DND-41 (cell line): ENCODE measurements at regions not wholly inside any gene's neighbourhood (a gene's known extent, or its start where the extent isn't known, plus 50 kb on each side); places are given as distances from the start of the nearest gene placed in this dataset.

Experiments used
- ATAC-seq: fragments of 200-7000 bp; cut with Tn5 transposase; 3 replicates; pipeline ENCODE4 v1.9.1; 2021; ENCODE audit warnings: low read depth; ENCODE audit not compliant: insufficient read depth
- DNase-seq: peaks from one replicate; pipeline ENCODE4 v3.0.0-alpha.2; 2020
- H2AFZ ChIP-seq: 2 replicates; pipeline ENCODE4 v1.6.0; 2012; ENCODE audit warnings: low read depth, low read length
- H3K27ac ChIP-seq: 2 replicates; pipeline ENCODE4 v1.5.1; 2012; ENCODE audit warnings: low read length, inconsistent platforms
- H3K27me3 ChIP-seq: fragments of 200-600 bp; sonication (generic); 2 replicates; pipeline ENCODE4 v1.6.0; 2012; ENCODE audit warnings: low read length, mild to moderate bottlenecking, inconsistent platforms; ENCODE audit not compliant: insufficient read depth, poor library complexity
- H3K36me3 ChIP-seq: 2 replicates; pipeline ENCODE4 v1.5.1; 2012; ENCODE audit warnings: low read length, inconsistent platforms; ENCODE audit not compliant: insufficient read depth
- H3K4me1 ChIP-seq: 2 replicates; pipeline ENCODE4 v1.5.1; 2012; ENCODE audit warnings: mild to moderate bottlenecking, low read length; ENCODE audit not compliant: insufficient read depth
- H3K4me2 ChIP-seq: 2 replicates; pipeline ENCODE4 v1.6.0; 2012; ENCODE audit warnings: mild to moderate bottlenecking, moderate library complexity, low read length, inconsistent platforms; ENCODE audit not compliant: insufficient read depth
- H3K4me3 ChIP-seq, 2 experiments: fragments of 200-600 bp in 1 of 2; shearing (Covaris generic) in 1 of 2; 2 replicates each; pipeline ENCODE4 v1.5.1; 2012 to 2016; ENCODE audit warnings: inconsistent platforms in 2 of 2, low read length in 2 of 2, mild to moderate bottlenecking in 2 of 2, low read depth in 1 of 2, moderate library complexity in 1 of 2
- H3K79me2 ChIP-seq: 2 replicates; pipeline ENCODE4 v1.6.0; 2012; ENCODE audit warnings: low read length, inconsistent platforms; ENCODE audit not compliant: insufficient read depth
- H3K9ac ChIP-seq: 2 replicates; pipeline ENCODE4 v1.6.0; 2012; ENCODE audit warnings: low read depth, mild to moderate bottlenecking, inconsistent platforms, low read length, moderate library complexity
- H3K9me3 ChIP-seq: 2 replicates; pipeline ENCODE4 v1.5.1; 2012; ENCODE audit warnings: low read length, moderate library complexity, mild to moderate bottlenecking, inconsistent platforms; ENCODE audit not compliant: insufficient read depth, severe bottlenecking
- H4K20me1 ChIP-seq: 2 replicates; pipeline ENCODE4 v1.6.0; 2012; ENCODE audit warnings: low read length; ENCODE audit not compliant: insufficient read depth
- EZH2 ChIP-seq: IDR thresholded peaks from 3 replicates; pipeline ENCODE4 v1.6.1; 2012; ENCODE audit warnings: borderline replicate concordance, low read depth, mild to moderate bottlenecking, moderate library complexity, low read length, inconsistent platforms; ENCODE audit not compliant: severe bottlenecking
- TF ChIP-seq, protein P1 (sequence below): IDR thresholded peaks from 2 replicates; pipeline ENCODE4 v1.5.1; 2012; ENCODE audit warnings: borderline replicate concordance, low read length, moderate library complexity, mild to moderate bottlenecking; ENCODE audit not compliant: poor library complexity, severe bottlenecking; ENCODE audit errors: extremely low read depth

DNA sequence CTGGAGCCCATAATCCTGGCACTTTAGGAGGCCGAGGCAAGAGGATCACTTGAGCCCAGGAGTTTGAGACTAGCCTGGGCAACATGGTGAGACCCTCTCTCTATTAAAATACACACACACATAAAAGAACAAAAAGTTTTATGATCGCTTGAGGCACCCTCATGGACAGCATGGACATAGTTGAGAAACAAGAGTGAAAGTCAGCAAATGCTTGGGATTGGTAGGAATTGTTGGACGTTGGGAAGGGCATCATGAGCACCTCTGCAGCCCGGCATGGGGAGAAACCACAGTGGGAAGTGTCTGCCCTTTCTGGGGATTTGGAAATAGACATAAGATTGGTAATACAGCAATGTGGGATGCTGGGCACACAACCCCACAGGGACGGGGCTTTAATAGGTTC lies 231.9 kb upstream of the FOXN3 start:
- no peak overlapping the region for H3K27ac ChIP-seq
- no peak for ATAC-seq
- TF ChIP-seq EZH2: no peak
- TF ChIP-seq, protein P1, sequence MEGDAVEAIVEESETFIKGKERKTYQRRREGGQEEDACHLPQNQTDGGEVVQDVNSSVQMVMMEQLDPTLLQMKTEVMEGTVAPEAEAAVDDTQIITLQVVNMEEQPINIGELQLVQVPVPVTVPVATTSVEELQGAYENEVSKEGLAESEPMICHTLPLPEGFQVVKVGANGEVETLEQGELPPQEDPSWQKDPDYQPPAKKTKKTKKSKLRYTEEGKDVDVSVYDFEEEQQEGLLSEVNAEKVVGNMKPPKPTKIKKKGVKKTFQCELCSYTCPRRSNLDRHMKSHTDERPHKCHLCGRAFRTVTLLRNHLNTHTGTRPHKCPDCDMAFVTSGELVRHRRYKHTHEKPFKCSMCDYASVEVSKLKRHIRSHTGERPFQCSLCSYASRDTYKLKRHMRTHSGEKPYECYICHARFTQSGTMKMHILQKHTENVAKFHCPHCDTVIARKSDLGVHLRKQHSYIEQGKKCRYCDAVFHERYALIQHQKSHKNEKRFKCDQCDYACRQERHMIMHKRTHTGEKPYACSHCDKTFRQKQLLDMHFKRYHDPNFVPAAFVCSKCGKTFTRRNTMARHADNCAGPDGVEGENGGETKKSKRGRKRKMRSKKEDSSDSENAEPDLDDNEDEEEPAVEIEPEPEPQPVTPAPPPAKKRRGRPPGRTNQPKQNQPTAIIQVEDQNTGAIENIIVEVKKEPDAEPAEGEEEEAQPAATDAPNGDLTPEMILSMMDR: no peak

GRCh38 chr14:89648510-89648909 lies 231.5 kb upstream of the FOXN3 start:
- H3K27ac ChIP-seq: no peak overlapping the region
- no peak overlapping the region for H3K9ac ChIP-seq
- no peaks in the 10 kb centered on the region for H3K27me3 ChIP-seq
- no peak for TF ChIP-seq EZH2
- TF ChIP-seq, protein P1: no peak
- no peak overlapping the region for H3K4me2 ChIP-seq
- H3K79me2 ChIP-seq: no peaks in the 10 kb centered on the region
- no peaks in the 10 kb centered on the region for H4K20me1 ChIP-seq
- ATAC-seq (no peak), DNase-seq (no peak)
- H3K4me3 ChIP-seq: no peak overlapping the region
- no peaks in the 10 kb centered on the region for H3K9me3 ChIP-seq
- H2AFZ ChIP-seq: no peak overlapping the region
- no peaks in the 10 kb centered on the region for H3K36me3 ChIP-seq
- H3K4me1 ChIP-seq: peaks cover 11% of the 10 kb centered on the region

More for the DNA sequence above, 231.9 kb upstream of the FOXN3 start:
- no peak overlapping the region for H3K9ac ChIP-seq
- peaks cover 11% of the 10 kb centered on the region for H3K4me1 ChIP-seq
- no peaks in the 10 kb centered on the region for H4K20me1 ChIP-seq
- H3K9me3 ChIP-seq: no peaks in the 10 kb centered on the region
- H3K79me2 ChIP-seq: no peaks in the 10 kb centered on the region
- no peaks in the 10 kb centered on the region for H3K36me3 ChIP-seq
- no peak overlapping the region for H2AFZ ChIP-seq
- no peaks in the 10 kb centered on the region for H3K27me3 ChIP-seq
- no peak overlapping the region for H3K4me2 ChIP-seq
- no peak overlapping the region for H3K4me3 ChIP-seq
- DNase-seq: no peak

DNA sequence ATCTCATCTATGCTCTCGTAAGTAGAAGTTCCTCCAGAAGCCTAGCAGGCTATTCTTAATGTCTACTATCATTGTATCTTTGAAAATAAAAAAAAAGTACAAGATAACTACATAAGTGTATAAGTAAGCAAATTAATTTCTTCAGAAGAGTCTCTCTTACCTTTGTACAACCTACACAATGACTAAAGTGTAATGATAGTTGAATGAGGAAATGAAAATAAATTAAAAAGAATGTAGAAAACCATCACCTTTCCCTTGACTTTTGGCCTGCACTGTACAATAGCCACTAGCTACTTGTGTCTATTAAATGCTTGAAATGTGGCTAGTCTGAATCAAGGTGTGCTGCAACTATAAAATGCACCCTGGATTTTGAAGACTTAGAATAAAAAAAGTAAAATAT lies 229.9 kb upstream of the FOXN3 start:
- no peak for ATAC-seq

More for the DNA sequence above, 229.9 kb upstream of the FOXN3 start:
- Histone ChIP-seq H3K4me1 (peaks cover 11% of the 10 kb centered on the region), H3K27me3 (no peaks in the 10 kb centered on the region), H3K79me2 (no peaks in the 10 kb centered on the region), H3K9me3 (no peaks in the 10 kb centered on the region), H3K36me3 (no peaks in the 10 kb centered on the region), H4K20me1 (no peaks in the 10 kb centered on the region), H3K27ac (no peak overlapping the region), H2AFZ (no peak overlapping the region), H3K4me3 (no peak overlapping the region), H3K4me2 (no peak overlapping the region), H3K9ac (no peak overlapping the region)
- TF ChIP-seq EZH2: no peak
- TF ChIP-seq, protein P1: no peak
- no peak for DNase-seq
